Endothelial cell of umbilical vein (primary cell): ENCODE measurements at regions not wholly inside any gene's neighbourhood (a gene's known extent, or its start where the extent isn't known, plus 50 kb on each side); places are given as distances from the start of the nearest gene placed in this dataset.

Experiments used
- CTCF ChIP-seq, 2 donors: IDR thresholded peaks; 1 replicate in 1 of 2; 2 replicates in 1 of 2; pipeline ENCODE4 v1.5.1; 2011; ENCODE audit warnings: low read length in 2 of 2, mild to moderate bottlenecking in 2 of 2, moderate library complexity in 2 of 2, control low read depth in 1 of 2, inconsistent platforms in 1 of 2, low read depth in 1 of 2; ENCODE audit not compliant: insufficient read depth in 1 of 2; ENCODE audit errors: extremely low read depth in 1 of 2
- EZH2 ChIP-seq: IDR thresholded peaks from 2 replicates; pipeline ENCODE4 v1.6.1; 2012; ENCODE audit warnings: borderline replicate concordance, low read depth, mild to moderate bottlenecking, moderate library complexity, low read length, inconsistent platforms; ENCODE audit not compliant: severe bottlenecking
- GATA2 ChIP-seq: IDR thresholded peaks from 2 replicates; pipeline ENCODE4 v1.7.0; 2011; ENCODE audit warnings: low read depth, mild to moderate bottlenecking, moderate library complexity, mixed read lengths, low read length; ENCODE audit not compliant: insufficient read length, insufficient read depth
- POLR2A ChIP-seq: IDR thresholded peaks from 2 replicates; pipeline ENCODE4 v1.6.1; 2012; ENCODE audit warnings: low read depth, mild to moderate bottlenecking, control low read depth, low read length

- TF ChIP-seq EZH2 (no peak), POLR2A (no peak), CTCF (IDR thresholded peaks at IDR 0.05; ENCODE audit: extremely low read depth in 1 of 2, insufficient read depth in 1 of 2, low read depth in 1 of 2, low read length in 2 of 2) (no peak), GATA2 (no peak)
Observed at GRCh38 chr1:208631092-208631491, 386.9 kb upstream of the PLXNA2 start.
